SK-N-SH (cell line): ENCODE measurements at regions not wholly inside any gene's neighbourhood (a gene's known extent, or its start where the extent isn't known, plus 50 kb on each side); places are given as distances from the start of the nearest gene placed in this dataset.

Source experiments
- CTCF ChIA-PET: fragments of 300-600, 350-600 bp; formaldehyde crosslinking; extraction: SDS; loops from one replicate; lab custom pipeline; 2021; lab: Yijun Ruan, JAX
- POLR2A ChIA-PET: fragments of 350-600 bp; sonication (Branson Sonifier 250); formaldehyde crosslinking; extraction: SDS; loops from one replicate; lab custom pipeline; 2020; ENCODE audit warnings: antibody characterized with exemption, inconsistent platforms; lab: Yijun Ruan, JAX
- DNase-seq: peaks from one replicate; pipeline ENCODE4 v3.0.0; 2012
- H2AFZ ChIP-seq: fragments of 200-600 bp; sonication (generic); 2 replicates; pipeline ENCODE4 v1.8.1; 2016; ENCODE audit warnings: antibody characterized with exemption, mild to moderate bottlenecking, low read depth
- H3F3A ChIP-seq: fragments of 200-600 bp; sonication (generic); replicated peaks from 2 replicates; pipeline ENCODE3; 2016; ENCODE audit warnings: antibody characterized with exemption, mild to moderate bottlenecking; ENCODE audit not compliant: insufficient read depth
- H3K27ac ChIP-seq, 2 experiments: fragments of 200-500 bp in 1 of 2; fragments of 200-600 bp in 1 of 2; sonication (Bioruptor generic) in 1 of 2; sonication (generic), shearing (Covaris generic) in 1 of 2; 2 replicates each; pipeline versions ENCODE4 v1.5.1 to v1.6.1; 2014 to 2016; ENCODE audit warnings: low read depth in 2 of 2, inconsistent platforms in 1 of 2, low read length in 1 of 2, mild to moderate bottlenecking in 1 of 2, mixed read lengths in 1 of 2
- H3K27me3 ChIP-seq: fragments of 200-600 bp; sonication (generic), shearing (Covaris generic); 2 replicates; pipeline ENCODE4 v1.6.1; 2016; ENCODE audit warnings: mixed run types; ENCODE audit not compliant: insufficient read depth
- H3K36me3 ChIP-seq, 2 experiments: fragments of 200-500 bp in 1 of 2; fragments of 200-600 bp in 1 of 2; sonication (Bioruptor generic) in 1 of 2; sonication (generic) in 1 of 2; replicated peaks in 1 of 2; 2 replicates each; pipeline versions ENCODE3 to v1.5.1; 2014 to 2016; ENCODE audit warnings: low read length in 1 of 2, mild to moderate bottlenecking in 1 of 2; ENCODE audit not compliant: insufficient read depth in 2 of 2, control insufficient read depth in 1 of 2
- H3K4me1 ChIP-seq, 2 experiments: fragments of 200-500 bp in 1 of 2; fragments of 200-600 bp in 1 of 2; sonication (Bioruptor generic) in 1 of 2; sonication (generic), shearing (Covaris generic) in 1 of 2; 2 replicates each; pipeline versions ENCODE4 v1.5.1 to v1.6.1; 2014 to 2016; ENCODE audit warnings: low read depth in 1 of 2, low read length in 1 of 2, mixed run types in 1 of 2; ENCODE audit not compliant: insufficient read depth in 2 of 2, control insufficient read depth in 1 of 2
- H3K4me2 ChIP-seq: fragments of 200-600 bp; sonication (generic), shearing (Covaris generic); 2 replicates; pipeline ENCODE4 v1.6.1; 2017; ENCODE audit warnings: mixed run types
- H3K4me3 ChIP-seq, 2 experiments: fragments of 200-500 bp in 1 of 2; fragments of 200-600 bp in 1 of 2; sonication (Bioruptor generic) in 1 of 2; sonication (generic), shearing (Covaris generic) in 1 of 2; 2 replicates each; pipeline versions ENCODE4 v1.5.1 to v1.8.1; 2014 to 2016; ENCODE audit warnings: low read depth in 2 of 2, inconsistent platforms in 1 of 2, low read length in 1 of 2, mild to moderate bottlenecking in 1 of 2, mixed read lengths in 1 of 2, moderate library complexity in 1 of 2
- H3K79me2 ChIP-seq: fragments of 200-600 bp; sonication (generic); 2 replicates; pipeline ENCODE4 v1.8.1; 2017; ENCODE audit warnings: mild to moderate bottlenecking; ENCODE audit not compliant: insufficient read depth
- H3K9ac ChIP-seq: fragments of 200-600 bp; sonication (generic); 2 replicates; pipeline ENCODE4 v1.6.1; 2017; ENCODE audit warnings: mixed run types
- H3K9me2 ChIP-seq: fragments of 200-600 bp; sonication (generic); 2 replicates; pipeline ENCODE4 v1.6.1; 2017; ENCODE audit warnings: mixed run types
- H3K9me3 ChIP-seq: fragments of 200-600 bp; sonication (generic); 2 replicates; pipeline ENCODE4 v1.6.1; 2017; ENCODE audit warnings: mixed run types, mild to moderate bottlenecking, moderate library complexity
- H4K20me1 ChIP-seq: fragments of 200-600 bp; sonication (generic); 2 replicates; pipeline ENCODE4 v1.6.1; 2017; ENCODE audit warnings: mild to moderate bottlenecking, mixed run types; ENCODE audit not compliant: insufficient read depth
- CTCF ChIP-seq: fragments of 200-600 bp; sonication (generic); IDR thresholded peaks from 2 replicates; pipeline ENCODE4 v1.6.1; 2017; ENCODE audit warnings: antibody characterized with exemption, mild to moderate bottlenecking, moderate library complexity
- ELF1 ChIP-seq: IDR thresholded peaks from 2 replicates; pipeline ENCODE4 v1.4.0; 2012
- EP300 ChIP-seq, 2 experiments: IDR thresholded peaks; 2 replicates each; pipeline versions ENCODE4 v1.4.0 to v1.6.1; 2012; ENCODE audit warnings: borderline replicate concordance in 1 of 2, low read depth in 1 of 2, low read length in 1 of 2
- FOSL2 ChIP-seq: IDR thresholded peaks from 2 replicates; pipeline ENCODE4 v1.4.0; 2012; ENCODE audit warnings: low read depth, mild to moderate bottlenecking, moderate library complexity, borderline replicate concordance
- FOXJ3 ChIP-seq: sonication (generic); formaldehyde crosslinking; IDR thresholded peaks from 2 replicates; pipeline ENCODE4 v1.5.1; 2020; ENCODE audit warnings: mild to moderate bottlenecking, missing genetic modification reagents
- IRF3 ChIP-seq: fragments of 150-350 bp; IDR thresholded peaks from 2 replicates; pipeline ENCODE4 v1.6.1; 2016; ENCODE audit warnings: mild to moderate bottlenecking, low read depth, low read length
- JUND ChIP-seq: IDR thresholded peaks from 2 replicates; pipeline ENCODE4 v1.4.0; 2012
- MAX ChIP-seq: IDR thresholded peaks from 2 replicates; pipeline ENCODE4 v1.4.0; 2012; ENCODE audit warnings: low read depth
- MEF2A ChIP-seq: IDR thresholded peaks from 2 replicates; pipeline ENCODE4 v1.4.0; 2012; ENCODE audit warnings: low read depth, borderline replicate concordance
- MXI1 ChIP-seq: IDR thresholded peaks from 2 replicates; pipeline ENCODE4 v1.6.1; 2012; ENCODE audit warnings: mild to moderate bottlenecking, low read depth, low read length, improper control_type of control experiment
- NRF1 ChIP-seq: IDR thresholded peaks from 2 replicates; pipeline ENCODE4 v1.6.1; 2012; ENCODE audit warnings: low read depth, mild to moderate bottlenecking, low read length
- REST ChIP-seq: IDR thresholded peaks from 2 replicates; pipeline ENCODE4 v1.6.1; 2012; ENCODE audit warnings: mild to moderate bottlenecking, low read depth, low read length, moderate library complexity
- SIN3A ChIP-seq: IDR thresholded peaks from 2 replicates; pipeline ENCODE4 v1.6.1; 2012; ENCODE audit warnings: low read depth, mild to moderate bottlenecking, low read length, moderate library complexity, borderline replicate concordance
- TCF12 ChIP-seq: IDR thresholded peaks from 2 replicates; pipeline ENCODE4 v1.4.0; 2012
- TEAD4 ChIP-seq: IDR thresholded peaks from 2 replicates; pipeline ENCODE4 v1.4.0; 2012; ENCODE audit warnings: mild to moderate bottlenecking, borderline replicate concordance; ENCODE audit not compliant: insufficient read depth
- USF1 ChIP-seq: IDR thresholded peaks from 2 replicates; pipeline ENCODE4 v1.4.0; 2012; ENCODE audit warnings: low read depth, borderline replicate concordance
- USF2 ChIP-seq: fragments of 150-350 bp; IDR thresholded peaks from 2 replicates; pipeline ENCODE4 v1.6.1; 2017; ENCODE audit warnings: antibody characterized with exemption, low read length, low read depth, borderline replicate concordance
- YY1 ChIP-seq: IDR thresholded peaks from 2 replicates; pipeline ENCODE4 v1.4.0; 2012; ENCODE audit warnings: low read depth, mild to moderate bottlenecking
- WGBS: methylation state at CpG from one replicate; pipeline ENCODE4 v1.1.6; 2017; ENCODE audit warnings: low lambda C conversion rate; 5-methylcytosine and 5-hydroxymethylcytosine counted together

- no peak for DNase-seq
- ChIA-PET POLR2A (no interaction called here), CTCF (no interaction called here)
- Histone ChIP-seq H3K27me3 (no peaks in the 10 kb centered on the region), H3K4me3 (no peak overlapping the region), H2AFZ (no peak overlapping the region), H3K4me2 (no peak overlapping the region), H3K36me3 (no peaks in the 10 kb centered on the region), H3K27ac (no peak overlapping the region), H3K4me1 (peaks cover 0 to 7% of the 10 kb centered on the region in 2 experiments; a peak in 2 of 4 replicates), H3K79me2 (no peaks in the 10 kb centered on the region), H3K9me2 (no peaks in the 10 kb centered on the region), H3K9ac (no peak overlapping the region), H3F3A (no peaks in the 10 kb centered on the region), H4K20me1 (no peaks in the 10 kb centered on the region), H3K9me3 (no peaks in the 10 kb centered on the region)
- 79% methylated on average over 3 of the region's 3 CpGs for WGBS
- TF ChIP-seq JUND (no peak), IRF3 (no peak), MAX (no peak), ELF1 (no peak), EP300 (IDR thresholded peaks at IDR 0.05; ENCODE audit: borderline replicate concordance in 1 of 2, low read depth in 1 of 2, low read length in 1 of 2) (no peak), REST (no peak), USF2 (no peak), TCF12 (no peak), CTCF (no peak), SIN3A (no peak), FOSL2 (no peak), FOXJ3 (CRISPR knock-in tag) (no peak), YY1 (no peak), TEAD4 (no peak), USF1 (no peak), MXI1 (no peak), NRF1 (no peak), MEF2A (no peak)
Measured at GRCh38 chr21:17432732-17433057, 80.1 kb upstream of the CXADR start.
